ENCODE measurements at regions not wholly inside any gene's neighbourhood (a gene's known extent, or its start where the extent isn't known, plus 50 kb on each side); places are given as distances from the start of the nearest gene placed in this dataset.

DNA sequence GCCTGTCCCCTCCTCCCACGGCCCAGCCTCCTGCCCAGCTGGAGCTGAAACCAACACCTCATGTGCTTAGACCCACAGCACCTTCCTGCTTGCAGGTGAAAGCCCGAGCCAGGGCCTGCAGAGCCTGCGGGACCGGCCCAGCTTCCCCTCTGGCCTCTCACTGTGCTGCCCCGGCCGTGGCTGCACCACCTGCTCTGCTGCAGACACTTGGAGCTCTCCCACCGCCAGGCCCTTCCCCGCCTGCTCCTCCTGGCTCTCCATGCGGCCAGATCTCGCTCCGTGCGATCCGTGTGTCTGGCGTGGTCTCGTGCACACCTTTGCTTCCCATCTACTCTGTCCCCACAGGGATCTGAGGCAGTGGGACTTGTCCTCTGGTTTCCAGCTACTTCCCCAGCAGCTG is 72.2 kb upstream of the FBRSL1 start:
- no peak for DNase-seq (ENCODE audit: low read depth)
- TF ChIP-seq CTCF (IDR thresholded peaks at IDR 0.05; ENCODE audit: insufficient read depth, low read length), result no peak
- H3K4me3 ChIP-seq (ENCODE audit: low read depth, low read length), result no peak overlapping the region

- DNase-seq (ENCODE audit: low read depth), result no peak
- TF ChIP-seq CTCF (IDR thresholded peaks at IDR 0.05; ENCODE audit: insufficient read depth, low read length), result no peak
- no peak overlapping the region for H3K4me3 ChIP-seq (ENCODE audit: low read depth, low read length)
Measured at GRCh38 chr12:132416827-132417226, 73.1 kb upstream of the FBRSL1 start.

GRCh38 chr12:132416121-132416673 is 73.8 kb upstream of the FBRSL1 start:
- H3K4me3 ChIP-seq (ENCODE audit: low read depth, low read length), result no peak overlapping the region
- no peak for DNase-seq (ENCODE audit: low read depth)
- no peak for TF ChIP-seq CTCF (IDR thresholded peaks at IDR 0.05; ENCODE audit: insufficient read depth, low read length)

DNA sequence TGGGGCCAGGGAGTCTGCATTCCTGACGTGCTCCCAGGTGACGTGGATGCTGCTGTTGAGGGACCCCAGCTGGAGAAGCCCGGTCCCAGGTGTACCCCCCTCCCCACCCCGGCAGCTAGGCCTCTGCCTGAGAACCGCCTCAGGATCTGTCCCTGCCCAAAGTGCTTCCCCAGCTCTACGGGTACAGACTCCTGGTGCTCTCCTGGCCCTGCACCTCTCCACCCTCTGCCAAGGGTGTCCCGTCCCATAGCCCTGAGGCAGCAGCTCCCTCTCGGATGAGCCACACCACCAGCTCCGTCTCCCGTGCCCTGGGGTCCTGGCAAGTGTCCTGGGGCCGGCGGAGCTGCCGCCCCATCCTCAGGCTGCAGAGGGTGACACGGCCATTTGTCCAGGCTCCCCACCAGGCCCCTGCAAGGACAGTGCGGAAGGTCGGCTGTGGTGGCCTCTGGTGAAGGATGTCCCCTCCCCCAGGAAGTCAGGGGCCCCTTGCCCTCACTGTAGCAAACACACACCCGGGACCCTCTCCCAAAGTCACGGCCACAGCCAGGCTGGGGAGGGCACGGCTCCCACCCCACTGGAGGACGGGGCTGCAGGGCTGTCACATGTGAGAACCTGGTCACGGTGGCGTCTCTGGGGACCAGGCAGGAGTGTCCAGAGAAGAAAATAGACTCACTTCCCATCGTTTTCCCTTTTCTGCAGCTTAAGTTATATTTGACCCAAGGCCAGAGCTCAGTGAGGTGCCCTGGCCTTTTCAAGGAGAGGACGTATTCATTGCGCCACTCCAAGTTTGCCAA is 74.4 kb upstream of the FBRSL1 start:
- no peak overlapping the region for H3K4me3 ChIP-seq (ENCODE audit: low read depth, low read length)
- no peak for DNase-seq (ENCODE audit: low read depth)
- no peak for TF ChIP-seq CTCF (IDR thresholded peaks at IDR 0.05; ENCODE audit: insufficient read depth, low read length)

- peak; percentile 77 for DNase-seq (ENCODE audit: low read depth)
- peak; percentile 95 for TF ChIP-seq CTCF (IDR thresholded peaks at IDR 0.05; ENCODE audit: insufficient read depth, low read length)
Measured at GRCh38 chr12:132414634-132415326, 75.2 kb upstream of the FBRSL1 start.

GRCh38 chr12:132413931-132414588 is 75.9 kb upstream of the FBRSL1 start:
- TF ChIP-seq CTCF (IDR thresholded peaks at IDR 0.05; ENCODE audit: insufficient read depth, low read length), result peak; percentile 60
- no peak overlapping the region for H3K4me3 ChIP-seq (ENCODE audit: low read depth, low read length)
- DNase-seq (ENCODE audit: low read depth), result no peak

More at GRCh38 chr12:132414634-132415326, 75.2 kb upstream of the FBRSL1 start:
- H3K4me3 ChIP-seq (ENCODE audit: low read depth, low read length), result no peak overlapping the region
